ENCODE measurements at regions not wholly inside any gene's neighbourhood (a gene's known extent, or its start where the extent isn't known, plus 50 kb on each side); places are given as distances from the start of the nearest gene placed in this dataset.

GRCh38 chr9:2377117-2377516, 244.5 kb upstream of the VLDLR start:
- no peaks in the 10 kb centered on the region; the same call in 2 of the 3 replicates for H3K9me3 ChIP-seq (replicated peaks; ENCODE audit: control insufficient read depth, insufficient read depth, low read length)
- in situ Hi-C loops (cut with MboI) (no loop called here), intact Hi-C loops (cut with micrococcal nuclease; ENCODE audit: unreplicated experiment) (no loop called here)
- ChIA-PET SMC1A (ENCODE audit: uncharacterized antibody, unreplicated experiment) (no interaction called here), POLR2A (no interaction called here), CTCF (no interaction called here), RAD21 (ENCODE audit: unreplicated experiment) (no interaction called here)
- H3K4me1 ChIP-seq (ENCODE audit: control insufficient read depth, insufficient read depth, low read length) = no peaks in the 10 kb centered on the region
- no TSS peak for BruUV-seq (replicated peaks)
- H3K27ac ChIP-seq (ENCODE audit: control insufficient read depth, insufficient read depth) = no peak overlapping the region
- no peak overlapping the region for H3K4me3 ChIP-seq
- no peak for DNase-seq (ENCODE audit: low read depth, low spot score)
- H3K27me3 ChIP-seq (replicated peaks in 1 of 2; ENCODE audit: control insufficient read depth in 2 of 2, insufficient read depth in 2 of 2, low read length in 1 of 2) = no peaks in the 10 kb centered on the region
- no peak for FAIRE-seq
- H3K9ac ChIP-seq (ENCODE audit: control insufficient read depth, insufficient read depth, low read length) = no peak overlapping the region
- H2AFZ ChIP-seq (ENCODE audit: control insufficient read depth, low read depth, low read length) = no peak overlapping the region
- no peaks in the 10 kb centered on the region for H3K36me3 ChIP-seq (ENCODE audit: control insufficient read depth in 2 of 2, insufficient read depth in 2 of 2, low read length in 1 of 2)
- H4K20me1 ChIP-seq (ENCODE audit: control insufficient read depth, insufficient read depth) = no peaks in the 10 kb centered on the region
- WGBS (ENCODE audit: insufficient coverage, insufficient replicate concordance, low lambda C conversion rate, missing lambda C conversion rate) = 49% methylated on average over 3 of the region's 3 CpGs
- H3K4me2 ChIP-seq (ENCODE audit: control insufficient read depth, insufficient read depth) = no peak overlapping the region
- H3K79me2 ChIP-seq (ENCODE audit: control insufficient read depth, insufficient read depth, low read length) = no peaks in the 10 kb centered on the region
- TF ChIP-seq CBX3 (IDR thresholded peaks at IDR 0.05; ENCODE audit: borderline replicate concordance, low read depth) (no peak), EGR1 (IDR thresholded peaks at IDR 0.05; ENCODE audit: borderline replicate concordance in 1 of 2, low read depth in 2 of 2, low read length in 2 of 2) (no peak), EP300 (IDR thresholded peaks at IDR 0.05; ENCODE audit: borderline replicate concordance in 1 of 2, control insufficient read depth in 1 of 2, low read depth in 2 of 2, low read length in 2 of 2) (no peak), WRNIP1 (IDR thresholded peaks at IDR 0.05; ENCODE audit: borderline replicate concordance, low read depth, low read length) (no peak), NFYB (IDR thresholded peaks at IDR 0.05; ENCODE audit: insufficient read depth, low read depth, low read length) (no peak)
- ATAC-seq = no peak

- H3K27ac ChIP-seq (ENCODE audit: control insufficient read depth, insufficient read depth) = no peak overlapping the region
- H3K4me2 ChIP-seq (ENCODE audit: control insufficient read depth, insufficient read depth) = no peak overlapping the region
- RAD21 ChIA-PET (ENCODE audit: unreplicated experiment) = no interaction called here
- H3K4me3 ChIP-seq = no peak overlapping the region
- no peak for TF ChIP-seq NFIC (IDR thresholded peaks at IDR 0.05; ENCODE audit: low read depth, low read length)
- no peak for TF ChIP-seq NR2F1 (conservative IDR thresholded peaks at IDR 0.05)
- FAIRE-seq = no peak
- CTCF ChIA-PET = no interaction called here
- WGBS (ENCODE audit: insufficient coverage, insufficient replicate concordance, low lambda C conversion rate, missing lambda C conversion rate) = 0% methylated on average over 1 of the region's 1 CpG
- H3K79me2 ChIP-seq (ENCODE audit: control insufficient read depth, insufficient read depth, low read length) = no peaks in the 10 kb centered on the region
- intact Hi-C loops (cut with micrococcal nuclease; ENCODE audit: unreplicated experiment) (no loop called here), in situ Hi-C loops (cut with MboI) (no loop called here)
- H4K20me1 ChIP-seq (ENCODE audit: control insufficient read depth, insufficient read depth) = no peaks in the 10 kb centered on the region
- DNase-seq (ENCODE audit: low read depth, low spot score) = no peak
- no peaks in the 10 kb centered on the region for H3K27me3 ChIP-seq (replicated peaks in 1 of 2; ENCODE audit: control insufficient read depth in 2 of 2, insufficient read depth in 2 of 2, low read length in 1 of 2)
- no peak overlapping the region for H2AFZ ChIP-seq (ENCODE audit: control insufficient read depth, low read depth, low read length)
- ATAC-seq = no peak
- no peaks in the 10 kb centered on the region for H3K36me3 ChIP-seq (ENCODE audit: control insufficient read depth in 2 of 2, insufficient read depth in 2 of 2, low read length in 1 of 2)
- no peaks in the 10 kb centered on the region for H3K4me1 ChIP-seq (ENCODE audit: control insufficient read depth, insufficient read depth, low read length)
- no TSS peak for BruUV-seq (replicated peaks)
- SMC1A ChIA-PET (ENCODE audit: uncharacterized antibody, unreplicated experiment) = interaction anchor here (0.9 kb wide), 1 partner anchor 32 kb away, joined by 3 read pairs; no protein-coding TSS in a partner anchor
- no peaks in the 10 kb centered on the region; the same call in 2 of the 3 replicates for H3K9me3 ChIP-seq (replicated peaks; ENCODE audit: control insufficient read depth, insufficient read depth, low read length)
- POLR2A ChIA-PET = no interaction called here
- no peak overlapping the region for H3K9ac ChIP-seq (ENCODE audit: control insufficient read depth, insufficient read depth, low read length)
These were observed 243.8 kb upstream of the VLDLR start for GRCh38 chr9:2377834-2378233.
